NCI-H187 treated with DMSO at 0.1 percent for 48 hours (cell line): ENCODE measurements at regions not wholly inside any gene's neighbourhood (a gene's known extent, or its start where the extent isn't known, plus 50 kb on each side); places are given as distances from the start of the nearest gene placed in this dataset.
"Not testable (repeated sequence)": the region's sequence is repeated elsewhere in the genome, so short reads cannot be mapped to it uniquely, and the experiment has no call there.

Experiments
- DNase-seq: peaks from one replicate; lab custom pipeline; 2025; lab: John Stamatoyannopoulos, UW

- no peak for DNase-seq
Measured at GRCh38 chr2:192952245-192952644, 757.5 kb upstream of the TMEFF2 start.

DNA sequence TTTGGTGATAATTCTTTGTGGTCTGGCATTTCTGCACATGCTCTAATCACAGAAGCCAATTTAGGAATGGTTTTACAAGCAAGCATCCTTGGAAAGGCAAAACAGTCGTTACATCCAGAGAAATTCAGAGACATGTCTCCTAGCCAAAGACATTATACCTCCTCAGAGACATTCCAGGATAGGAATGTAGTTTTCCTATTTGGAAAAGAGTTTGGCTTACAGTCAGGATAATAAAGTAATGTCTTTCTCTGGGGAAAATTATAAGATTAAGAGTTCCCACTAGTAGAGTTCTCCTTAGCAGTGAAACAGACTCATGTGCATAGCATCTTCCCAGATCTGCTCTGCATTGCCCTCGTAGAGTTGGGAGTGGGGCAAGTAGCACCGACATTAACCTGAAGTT is 753.6 kb upstream of the TMEFF2 start:
- DNase-seq = no peak

DNA sequence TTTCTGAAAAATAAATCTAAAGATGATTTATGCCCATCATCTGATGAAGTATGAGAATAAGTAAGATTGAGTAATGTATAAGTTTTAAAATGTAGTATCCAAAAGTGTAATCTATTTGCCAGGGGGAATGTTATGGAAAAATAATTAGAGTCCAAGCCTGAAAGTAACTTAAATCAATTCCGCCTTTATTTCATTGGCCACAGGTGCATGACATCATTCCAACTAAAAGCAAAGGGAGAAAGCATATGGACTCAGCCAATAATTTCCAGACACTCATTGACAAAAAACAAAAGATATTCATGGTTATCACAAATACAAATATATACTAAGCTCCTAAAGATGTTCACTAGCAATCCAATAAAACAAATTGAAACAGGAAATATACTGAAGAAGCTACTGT is 752.6 kb upstream of the TMEFF2 start:
- DNase-seq = no peak

- DNase-seq = no peak
Measured at GRCh38 chr2:192940767-192941166, 746.0 kb upstream of the TMEFF2 start.

- no peak for DNase-seq
Measured at GRCh38 chr2:192932376-192932775, 737.6 kb upstream of the TMEFF2 start.

DNA sequence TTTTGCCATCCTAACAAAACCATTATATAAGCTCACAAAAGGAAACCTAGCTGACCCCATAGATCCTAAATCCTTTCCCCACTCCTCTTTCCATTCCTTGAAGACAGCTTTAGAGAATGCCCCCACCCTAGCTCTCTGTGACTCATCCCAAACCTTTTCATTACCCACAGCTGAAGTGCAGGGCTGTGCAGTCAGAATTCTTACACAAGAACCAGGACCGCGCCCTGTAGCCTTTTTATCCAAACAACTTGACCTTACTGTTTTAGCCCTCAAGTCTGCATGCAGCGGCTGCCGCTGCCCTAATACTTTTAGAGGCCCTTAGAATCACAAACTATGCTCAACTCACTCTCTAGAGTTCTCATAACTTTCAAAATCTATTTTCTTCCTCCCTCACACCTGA is 726.9 kb upstream of the TMEFF2 start:
- not testable (repeated sequence) for DNase-seq

DNA sequence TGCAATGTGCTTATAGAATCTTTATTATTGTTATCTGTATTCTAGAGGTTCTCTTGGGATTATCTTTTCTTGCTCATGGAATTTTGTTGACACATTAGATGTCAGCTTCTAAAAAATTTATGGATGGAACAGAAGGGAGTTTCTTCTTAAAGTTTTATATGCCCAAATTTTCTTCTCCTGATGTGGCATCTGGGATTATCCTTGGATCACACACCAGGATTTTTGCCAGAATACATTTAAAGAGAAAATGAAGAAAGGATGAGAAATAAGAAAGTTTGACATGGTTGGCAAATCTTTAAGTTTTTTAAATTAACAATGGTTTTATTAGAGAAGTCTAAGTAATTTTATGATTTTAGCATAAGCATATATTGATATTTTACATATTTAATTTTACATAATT is 706.7 kb upstream of the TMEFF2 start:
- DNase-seq = no peak

DNA sequence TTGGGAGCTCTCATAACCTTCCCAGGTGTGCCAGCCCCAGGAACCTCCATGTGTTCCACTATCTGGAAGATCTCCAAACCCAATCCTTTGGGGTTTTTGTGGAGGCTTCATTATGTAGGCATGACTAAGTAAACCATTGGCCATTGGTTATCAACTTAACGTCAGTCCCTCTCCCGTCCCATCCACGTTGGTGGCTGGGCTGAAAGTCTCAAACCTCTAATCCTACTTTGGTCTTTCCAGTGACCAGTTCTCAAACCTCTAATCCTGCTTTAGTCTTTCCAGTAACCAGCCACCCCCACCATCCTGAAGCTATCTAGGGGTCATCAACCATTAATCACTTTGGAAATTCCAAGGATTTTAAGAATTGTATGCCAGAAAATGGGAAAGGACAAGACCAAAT is 704.7 kb upstream of the TMEFF2 start:
- DNase-seq = no peak

GRCh38 chr2:192893976-192894375 is 699.2 kb upstream of the TMEFF2 start:
- not testable (repeated sequence) for DNase-seq

DNA sequence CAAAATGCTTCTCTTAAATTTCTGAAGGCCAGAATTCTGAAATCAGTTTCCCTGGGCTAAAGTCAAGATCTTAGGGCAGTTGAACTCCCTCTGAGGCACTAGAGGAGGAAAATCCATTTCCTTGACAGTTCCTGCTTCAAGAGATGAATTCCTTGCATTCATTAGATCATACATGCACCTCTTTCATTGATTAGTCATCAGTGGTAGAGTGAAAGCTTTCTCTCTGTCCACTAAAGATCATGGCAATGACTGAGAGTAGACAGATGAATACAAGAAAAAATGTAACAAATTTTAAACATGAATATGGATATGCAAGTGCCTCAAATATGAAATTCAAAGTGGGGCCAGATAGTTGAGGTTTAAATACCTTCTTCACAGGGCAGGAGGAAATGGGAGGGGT is 693.4 kb upstream of the TMEFF2 start:
- DNase-seq = no peak

- DNase-seq = no peak
Measured at GRCh38 chr2:192887337-192887736, 692.6 kb upstream of the TMEFF2 start.

GRCh38 chr2:192886636-192887035 is 691.9 kb upstream of the TMEFF2 start:
- DNase-seq = no peak

- DNase-seq = no peak
Measured at GRCh38 chr2:192885569-192886160, 690.9 kb upstream of the TMEFF2 start.

DNA sequence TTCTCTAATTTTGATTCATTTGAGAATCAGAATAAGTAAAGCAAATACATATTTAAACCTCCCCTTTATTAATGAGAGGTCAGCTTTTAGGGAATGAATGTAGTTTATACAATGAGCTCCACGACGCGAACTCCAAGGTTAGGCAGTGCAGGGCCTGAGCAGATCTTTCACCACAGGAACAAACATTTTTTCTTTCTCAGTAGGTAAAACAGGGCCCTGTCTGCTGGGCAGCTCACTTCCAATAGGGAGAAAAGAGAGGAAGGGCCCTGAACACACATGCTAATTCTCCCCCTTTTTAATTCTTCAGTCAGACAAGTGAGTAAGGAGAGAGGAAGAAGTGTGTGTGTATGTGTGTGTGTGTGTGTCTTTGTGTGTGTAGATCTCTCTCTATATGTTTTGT is 682.4 kb upstream of the TMEFF2 start:
- no peak for DNase-seq

- DNase-seq = no peak
Measured at GRCh38 chr2:192876698-192877097, 682.0 kb upstream of the TMEFF2 start.

GRCh38 chr2:192854706-192855105 is 660.0 kb upstream of the TMEFF2 start:
- no peak for DNase-seq

GRCh38 chr2:192854031-192854430 is 659.3 kb upstream of the TMEFF2 start:
- no peak for DNase-seq

GRCh38 chr2:192828947-192829346 is 634.2 kb upstream of the TMEFF2 start:
- DNase-seq = no peak

- no peak for DNase-seq
Measured at GRCh38 chr2:192828175-192828574, 633.4 kb upstream of the TMEFF2 start.

DNA sequence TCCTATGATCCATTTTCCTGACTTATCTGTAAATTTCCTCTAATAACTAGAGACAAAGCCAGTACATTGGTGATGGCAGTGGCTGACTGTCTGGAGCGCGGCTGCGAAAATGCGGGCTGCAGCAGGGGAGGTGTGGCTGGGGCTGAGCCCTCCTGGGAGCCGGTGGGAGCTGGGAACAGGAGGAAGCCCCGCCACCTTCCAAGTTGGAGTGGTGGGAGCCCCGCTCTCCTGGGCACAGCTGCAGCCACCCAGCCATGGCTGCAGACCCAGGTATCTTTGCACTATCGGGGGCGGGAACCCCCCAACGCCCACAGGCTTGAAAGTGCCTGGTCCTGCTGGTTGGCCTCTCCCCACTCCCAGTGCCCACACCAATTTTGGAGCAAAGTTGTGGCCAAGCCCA is 633.0 kb upstream of the TMEFF2 start:
- no peak for DNase-seq

DNA sequence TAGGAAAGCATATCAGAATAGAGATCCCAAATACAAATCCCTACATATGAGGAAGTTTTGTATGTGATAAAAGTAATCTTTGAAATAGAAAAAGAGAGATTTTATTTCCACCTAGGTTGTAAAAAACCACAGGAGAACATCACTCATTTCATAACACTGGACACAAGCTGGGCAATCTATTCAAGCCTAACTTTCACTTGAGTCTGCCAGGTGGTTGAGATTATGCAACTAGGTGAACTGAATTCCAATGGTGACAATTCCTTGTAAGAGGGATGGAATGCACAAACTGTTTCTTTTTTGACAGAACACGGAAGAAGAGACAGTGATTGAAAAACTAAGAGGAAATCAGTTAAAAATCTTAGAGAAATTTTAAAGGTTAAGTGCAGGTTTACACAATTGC is 619.6 kb upstream of the TMEFF2 start:
- DNase-seq = no peak

GRCh38 chr2:192813341-192813740 is 618.6 kb upstream of the TMEFF2 start:
- DNase-seq = no peak

DNA sequence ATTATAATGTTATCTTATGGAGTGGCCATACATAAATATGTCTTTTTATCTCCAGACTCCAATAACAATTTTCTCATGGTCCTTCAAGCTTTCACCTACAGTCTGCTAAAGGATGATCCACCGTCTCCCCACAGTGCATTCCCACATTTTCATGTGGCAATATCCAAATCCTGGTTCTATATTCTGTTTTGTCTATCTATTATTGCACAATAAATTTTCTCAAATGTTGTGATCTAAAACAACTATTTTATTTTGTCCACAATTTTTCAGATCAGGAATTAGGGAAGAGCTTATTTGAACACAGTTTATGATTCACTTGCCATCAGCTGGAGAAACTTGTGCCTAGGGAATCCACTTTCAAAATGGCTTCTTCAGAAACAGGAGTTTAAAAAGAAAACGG is 614.4 kb upstream of the TMEFF2 start:
- DNase-seq = no peak

DNA sequence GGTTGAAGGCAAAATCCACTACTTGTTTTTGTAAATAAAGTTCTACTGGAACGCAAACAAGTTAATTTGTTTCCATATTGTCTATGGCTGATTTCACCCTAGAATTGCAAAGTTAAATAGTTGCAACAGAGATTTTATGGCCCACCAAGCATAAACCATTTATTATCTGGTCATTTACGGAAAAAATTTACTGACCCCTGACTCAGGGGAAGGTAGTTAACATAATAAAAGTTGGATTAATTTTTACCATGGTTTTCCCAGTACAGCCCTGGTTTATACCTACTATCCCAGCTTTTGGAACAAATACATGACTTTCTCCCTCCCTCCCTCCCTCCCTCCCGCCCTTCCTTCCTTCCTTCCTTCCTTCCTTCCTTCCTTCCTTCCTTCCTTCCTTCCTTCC is 588.9 kb upstream of the TMEFF2 start:
- no peak for DNase-seq
